IMR-90 (cell line): ENCODE measurements at regions not wholly inside any gene's neighbourhood (a gene's known extent, or its start where the extent isn't known, plus 50 kb on each side); places are given as distances from the start of the nearest gene placed in this dataset.

Source experiments
- ATAC-seq: fragments of 200-7000 bp; cut with Tn5 transposase; 2 replicates; pipeline ENCODE4 v1.9.1; 2020; ENCODE audit warnings: low read depth, mild to moderate bottlenecking, moderate library complexity
- BruUV-seq: library from RNA; stranded (reverse); fragments of 400-500 nt; replicated peaks from 2 replicates; lab custom pipeline; 2021; lab: Mats Ljungman, UMichigan
- CTCF ChIA-PET: fragments of 300-600 bp; formaldehyde crosslinking; extraction: SDS; loops from one replicate; lab custom pipeline; 2021; ENCODE audit warnings: antibody characterized with exemption; lab: Yijun Ruan, JAX
- POLR2A ChIA-PET: fragments of 300-600 bp; sonication (Branson Sonifier 250); formaldehyde crosslinking; loops from one replicate; lab custom pipeline; 2022; ENCODE audit warnings: antibody characterized with exemption; ENCODE audit not compliant: unreplicated experiment; lab: Charles Lee
- DNase-seq: peaks from one replicate; pipeline ENCODE4 v3.0.0; 2013
- H2AFZ ChIP-seq: replicated peaks from 2 replicates; pipeline ENCODE3; 2013; ENCODE audit warnings: low read length, mild to moderate bottlenecking; ENCODE audit not compliant: poor library complexity
- H2AK5ac ChIP-seq: 2 replicates; pipeline ENCODE4 v1.6.1; 2013; ENCODE audit warnings: low read depth, low read length, inconsistent platforms
- H2AK9ac ChIP-seq: replicated peaks from 2 replicates; pipeline ENCODE3; 2013; ENCODE audit warnings: mild to moderate bottlenecking, low read depth, low read length, moderate library complexity; ENCODE audit not compliant: poor library complexity
- H2BK120ac ChIP-seq: 2 replicates; pipeline ENCODE4 v1.6.1; 2013; ENCODE audit warnings: low read depth, low read length, inconsistent platforms
- H2BK15ac ChIP-seq: 3 replicates; pipeline ENCODE4 v1.6.1; 2013; ENCODE audit warnings: low read depth, low read length, inconsistent platforms
- H2BK20ac ChIP-seq: 2 replicates; pipeline ENCODE4 v1.6.1; 2013; ENCODE audit warnings: low read depth, mild to moderate bottlenecking, inconsistent platforms, low read length, moderate library complexity
- H2BK5ac ChIP-seq: 2 replicates; pipeline ENCODE4 v1.6.1; 2013; ENCODE audit warnings: mild to moderate bottlenecking, low read depth, low read length, inconsistent platforms; ENCODE audit not compliant: poor library complexity, severe bottlenecking
- H3K14ac ChIP-seq: replicated peaks from 2 replicates; pipeline ENCODE4 v1.6.1; 2013; ENCODE audit warnings: low read depth, low read length, inconsistent platforms
- H3K18ac ChIP-seq: 2 replicates; pipeline ENCODE4 v1.6.1; 2013; ENCODE audit warnings: low read depth, low read length, control low read depth
- H3K23ac ChIP-seq: 2 replicates; pipeline ENCODE4 v1.6.1; 2013; ENCODE audit warnings: low read depth, low read length, inconsistent platforms
- H3K27ac ChIP-seq: 2 replicates; pipeline ENCODE4 v1.5.1; 2013; ENCODE audit warnings: mild to moderate bottlenecking, control low read depth, low read length; ENCODE audit not compliant: insufficient read depth
- H3K27me3 ChIP-seq: 2 replicates; pipeline ENCODE4 v1.6.1; 2013; ENCODE audit warnings: low read length; ENCODE audit not compliant: control insufficient read depth, insufficient read depth
- H3K36me3 ChIP-seq: 2 replicates; pipeline ENCODE4 v1.6.1; 2013; ENCODE audit warnings: low read length, mixed read lengths; ENCODE audit not compliant: control insufficient read depth, insufficient read depth
- H3K4ac ChIP-seq: 2 replicates; pipeline ENCODE4 v1.6.1; 2013; ENCODE audit warnings: low read depth, low read length, inconsistent platforms
- H3K4me1 ChIP-seq: 2 replicates; pipeline ENCODE4 v1.6.1; 2013; ENCODE audit warnings: low read length, mixed read lengths; ENCODE audit not compliant: control insufficient read depth, insufficient read depth
- H3K4me2 ChIP-seq: 2 replicates; pipeline ENCODE4 v1.6.1; 2013; ENCODE audit warnings: low read depth, mild to moderate bottlenecking, control low read depth, low read length, moderate library complexity
- H3K4me3 ChIP-seq: 2 replicates; pipeline ENCODE4 v1.5.1; 2013; ENCODE audit warnings: low read depth, mild to moderate bottlenecking, control low read depth, low read length, moderate library complexity; ENCODE audit not compliant: insufficient read depth
- H3K56ac ChIP-seq: 2 replicates; pipeline ENCODE4 v1.6.1; 2013; ENCODE audit warnings: low read length, inconsistent platforms; ENCODE audit not compliant: insufficient read depth; ENCODE audit errors: extremely low read depth
- H3K79me1 ChIP-seq, 2 experiments: 2 replicates each; pipeline ENCODE4 v1.6.1; 2013; ENCODE audit warnings: low read length in 2 of 2, inconsistent platforms in 1 of 2, low read depth in 1 of 2
- H3K9ac ChIP-seq: 2 replicates; pipeline ENCODE4 v1.6.1; 2013; ENCODE audit warnings: low read depth, low read length, control low read depth
- H3K9me1 ChIP-seq: 2 replicates; pipeline ENCODE4 v1.6.1; 2013; ENCODE audit warnings: low read length, inconsistent platforms; ENCODE audit not compliant: insufficient read depth
- H3K9me3 ChIP-seq: 2 replicates; pipeline ENCODE4 v1.6.1; 2013; ENCODE audit warnings: low read length; ENCODE audit not compliant: control insufficient read depth, insufficient read depth
- H4K20me1 ChIP-seq: 2 replicates; pipeline ENCODE4 v1.6.1; 2013; ENCODE audit warnings: low read length, inconsistent platforms; ENCODE audit not compliant: insufficient read depth
- H4K5ac ChIP-seq: 2 replicates; pipeline ENCODE4 v1.6.1; 2013; ENCODE audit warnings: mild to moderate bottlenecking, low read depth, low read length, control low read depth
- H4K8ac ChIP-seq, 2 experiments: 2 replicates each; pipeline ENCODE4 v1.6.1; 2013; ENCODE audit warnings: low read depth in 2 of 2, low read length in 2 of 2, control low read depth in 1 of 2, inconsistent platforms in 1 of 2
- H4K91ac ChIP-seq: 2 replicates; pipeline ENCODE4 v1.6.1; 2013; ENCODE audit warnings: low read depth, low read length, inconsistent platforms; ENCODE audit not compliant: insufficient read depth
- CEBPB ChIP-seq: IDR thresholded peaks from 2 replicates; pipeline ENCODE4 v1.6.1; 2012; ENCODE audit warnings: low read depth, low read length, improper control_type of control experiment
- RFX5 ChIP-seq: IDR thresholded peaks from 2 replicates; pipeline ENCODE4 v1.8.0; 2012; ENCODE audit warnings: low read depth, mild to moderate bottlenecking, low read length, moderate library complexity
- WGBS, 2 experiments: methylation state at CpG; one replicate each; pipeline versions ENCODE4 v1.1.5 to v1.1.7; 2013; ENCODE audit warnings: missing lambda C conversion rate in 2 of 2; ENCODE audit not compliant: insufficient read length in 1 of 2; ENCODE audit errors: extremely low coverage in 2 of 2; 5-methylcytosine and 5-hydroxymethylcytosine counted together
- dilution Hi-C: fragments of 300-500 bp; cut with HindIII; formaldehyde crosslinking; loops from one replicate; pipeline ENCODE4 v1.14.3; 2018; ENCODE audit warnings: low sequenced_read_pairs; ENCODE audit not compliant: unreplicated experiment
- in situ Hi-C: fragments of 300-500 bp; cut with MboI; formaldehyde crosslinking; loops from 3 replicates; pipeline ENCODE4 v1.14.3; 2019; ENCODE audit warnings: low sequenced_read_pairs, inconsistent platforms, mixed read lengths
- intact Hi-C: fragments of 100-400 bp; cut with micrococcal nuclease; formaldehyde crosslinking; loops from 2 replicates; pipeline ENCODE4 v1.10.0; 2022

DNA sequence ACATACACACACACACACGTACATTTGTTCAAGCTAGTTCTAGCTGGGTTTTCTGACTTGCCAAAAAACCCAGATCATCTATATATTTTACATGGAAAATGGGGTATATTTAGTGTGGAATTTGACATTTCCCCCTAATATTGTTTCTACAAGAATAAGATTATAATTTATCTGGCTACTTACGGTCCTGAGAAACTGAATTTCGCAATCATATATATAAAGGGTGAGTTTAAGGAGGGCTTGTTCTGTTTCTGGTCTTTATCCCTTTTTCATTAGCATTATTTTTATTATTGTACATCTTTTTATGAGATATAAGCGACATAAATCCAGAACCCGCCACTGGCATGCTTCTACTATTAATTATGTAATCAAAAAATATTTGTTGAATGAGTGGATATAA, 528.9 kb downstream of the TMX3 start:
- Histone ChIP-seq H3K23ac (no peak overlapping the region), H3K27ac (no peak overlapping the region), H3K79me1 (no peaks in the 10 kb centered on the region), H3K4me1 (no peaks in the 10 kb centered on the region; the same call in 1 of the 2 replicates), H2AFZ (no peak overlapping the region), H2AK5ac (no peak overlapping the region), H4K8ac (no peak overlapping the region), H3K4me2 (no peak overlapping the region), H3K18ac (no peak overlapping the region), H3K9me1 (no peaks in the 10 kb centered on the region; the same call in 1 of the 2 replicates), H4K5ac (no peak overlapping the region), H2BK15ac (no peak overlapping the region), H3K14ac (no peak overlapping the region), H4K20me1 (no peaks in the 10 kb centered on the region), H3K9me3 (no peaks in the 10 kb centered on the region), H2AK9ac (no peak overlapping the region), H4K91ac (no peak overlapping the region), H3K56ac (no peak overlapping the region), H3K27me3 (no peaks in the 10 kb centered on the region), H3K4me3 (no peak overlapping the region), H3K4ac (no peak overlapping the region), H2BK120ac (no peak overlapping the region), H2BK20ac (no peak overlapping the region), H2BK5ac (no peak overlapping the region), H3K9ac (no peak overlapping the region), H3K36me3 (no peaks in the 10 kb centered on the region)
- ChIA-PET CTCF (no interaction called here), POLR2A (no interaction called here)
- TF ChIP-seq CEBPB, result peak; percentile 90
- TF ChIP-seq RFX5, result no peak
- no peak for DNase-seq
- intact Hi-C loops (no loop called here), in situ Hi-C loops (no loop called here), dilution Hi-C loops (no loop called here)
- no peak for ATAC-seq
- WGBS, 2 experiments, result no CpG with 5 or more reads among the region's 5 CpGs
- BruUV-seq, result no TSS peak
